HEK293 (cell line): ENCODE measurements at regions not wholly inside any gene's neighbourhood (a gene's known extent, or its start where the extent isn't known, plus 50 kb on each side); places are given as distances from the start of the nearest gene placed in this dataset.

Experiments
- CTCF ChIA-PET: fragments of 350-600 bp; formaldehyde crosslinking; extraction: SDS; loops from one replicate; lab custom pipeline; 2021; ENCODE audit warnings: antibody characterized with exemption; lab: Yijun Ruan, JAX
- POLR2A ChIA-PET: fragments of 300-600 bp; formaldehyde crosslinking; extraction: SDS; loops from one replicate; lab custom pipeline; 2020; ENCODE audit warnings: antibody characterized with exemption, inconsistent platforms; lab: Yijun Ruan, JAX
- H3K27ac ChIP-seq: fragments of 200-500 bp; sonication (Bioruptor generic); 2 replicates; pipeline ENCODE4 v1.5.1; 2014; ENCODE audit warnings: low read depth, low read length, control low read depth, inconsistent platforms; ENCODE audit errors: extremely low read depth
- H3K36me3 ChIP-seq, 2 experiments: fragments of 200-500 bp in 1 of 2; sonication (Bioruptor generic) in 1 of 2; 1 replicate in 1 of 2; 2 replicates in 1 of 2; pipeline ENCODE4 v1.5.1; 2014 to 2017; ENCODE audit warnings: inconsistent platforms in 2 of 2, low read length in 2 of 2; ENCODE audit not compliant: control insufficient read depth in 2 of 2, insufficient read depth in 1 of 2
- H3K4me1 ChIP-seq: fragments of 200-500 bp; sonication (Bioruptor generic); 2 replicates; pipeline ENCODE4 v1.5.1; 2014; ENCODE audit warnings: mild to moderate bottlenecking, low read length, inconsistent platforms; ENCODE audit not compliant: control insufficient read depth, insufficient read depth
- H3K4me3 ChIP-seq: 2 replicates; pipeline ENCODE4 v1.5.1; 2011; ENCODE audit warnings: low read depth, mild to moderate bottlenecking, control low read depth, low read length, moderate library complexity
- H3K9me3 ChIP-seq: fragments of 200-500 bp; sonication (Bioruptor generic); 2 replicates; pipeline ENCODE4 v1.5.1; 2014; ENCODE audit warnings: low read depth, low read length, inconsistent platforms; ENCODE audit not compliant: control insufficient read depth, insufficient read depth
- FEZF1 ChIP-seq: fragments of 450-650 bp; formaldehyde crosslinking; IDR thresholded peaks from 2 replicates; pipeline ENCODE4 v1.5.1; 2016; ENCODE audit warnings: missing biosample characterization, missing genetic modification characterization
- GLIS1 ChIP-seq: fragments of 450-650 bp; formaldehyde crosslinking; IDR thresholded peaks from 2 replicates; pipeline ENCODE4 v1.5.1; 2016; ENCODE audit warnings: missing biosample characterization, missing genetic modification characterization
- PATZ1 ChIP-seq: fragments of 450-650 bp; formaldehyde crosslinking; IDR thresholded peaks from 2 replicates; pipeline ENCODE4 v1.5.1; 2016; ENCODE audit warnings: missing biosample characterization, missing genetic modification characterization
- ZBTB21 ChIP-seq: fragments of 450-650 bp; formaldehyde crosslinking; IDR thresholded peaks from 2 replicates; pipeline ENCODE4 v1.5.1; 2017; ENCODE audit warnings: missing biosample characterization, missing genetic modification characterization
- ZBTB48 ChIP-seq: fragments of 450-650 bp; formaldehyde crosslinking; IDR thresholded peaks from 2 replicates; pipeline ENCODE4 v1.5.1; 2016; ENCODE audit warnings: missing biosample characterization, missing genetic modification characterization
- ZFP37 ChIP-seq: fragments of 450-650 bp; formaldehyde crosslinking; IDR thresholded peaks from 2 replicates; pipeline ENCODE4 v1.5.1; 2016; ENCODE audit warnings: missing biosample characterization, missing genetic modification characterization
- ZNF133 ChIP-seq: fragments of 450-650 bp; formaldehyde crosslinking; IDR thresholded peaks from 2 replicates; pipeline ENCODE4 v1.5.1; 2016; ENCODE audit warnings: missing biosample characterization, missing genetic modification characterization
- ZNF146 ChIP-seq: fragments of 450-650 bp; formaldehyde crosslinking; IDR thresholded peaks from 2 replicates; pipeline ENCODE4 v1.5.1; 2016; ENCODE audit warnings: missing biosample characterization, missing genetic modification characterization
- ZNF169 ChIP-seq: fragments of 450-650 bp; formaldehyde crosslinking; IDR thresholded peaks from 2 replicates; pipeline ENCODE4 v1.5.1; 2016; ENCODE audit warnings: missing biosample characterization, missing genetic modification characterization
- ZNF274 ChIP-seq, 2 experiments: fragments of 200-500 bp in 1 of 2; fragments of 450-650 bp in 1 of 2; sonication (Bioruptor generic) in 1 of 2; formaldehyde crosslinking in 1 of 2; IDR thresholded peaks; 2 replicates each; pipeline versions ENCODE4 v1.5.1 to v1.6.1; 2014 to 2016; ENCODE audit warnings: borderline replicate concordance in 1 of 2, inconsistent platforms in 1 of 2, low read length in 1 of 2, missing biosample characterization in 1 of 2, missing genetic modification characterization in 1 of 2
- ZNF311 ChIP-seq: fragments of 450-650 bp; formaldehyde crosslinking; IDR thresholded peaks from 2 replicates; pipeline ENCODE4 v1.5.1; 2017; ENCODE audit warnings: missing biosample characterization, missing genetic modification characterization, borderline replicate concordance
- ZNF341 ChIP-seq: fragments of 450-650 bp; formaldehyde crosslinking; IDR thresholded peaks from 2 replicates; pipeline ENCODE4; 2016; ENCODE audit warnings: low read depth, missing biosample characterization, missing genetic modification characterization
- ZNF354C ChIP-seq: fragments of 450-650 bp; formaldehyde crosslinking; IDR thresholded peaks from 2 replicates; pipeline ENCODE4 v1.5.1; 2016; ENCODE audit warnings: missing biosample characterization, missing genetic modification characterization, low read depth, borderline replicate concordance
- ZNF394 ChIP-seq: fragments of 450-650 bp; formaldehyde crosslinking; IDR thresholded peaks from 2 replicates; pipeline ENCODE4 v1.5.1; 2016; ENCODE audit warnings: missing biosample characterization, missing genetic modification characterization, mild to moderate bottlenecking, moderate library complexity, borderline replicate concordance
- ZNF501 ChIP-seq: fragments of 450-650 bp; formaldehyde crosslinking; IDR thresholded peaks from 2 replicates; pipeline ENCODE4 v1.5.1; 2016; ENCODE audit warnings: missing biosample characterization, missing genetic modification characterization
- ZNF510 ChIP-seq: fragments of 450-650 bp; formaldehyde crosslinking; IDR thresholded peaks from 2 replicates; pipeline ENCODE4 v1.5.1; 2018; ENCODE audit warnings: mild to moderate bottlenecking, missing genetic modification characterization, missing biosample characterization; ENCODE audit not compliant: insufficient replicate concordance
- ZNF623 ChIP-seq: fragments of 450-650 bp; formaldehyde crosslinking; IDR thresholded peaks from 2 replicates; pipeline ENCODE4 v1.5.1; 2016; ENCODE audit warnings: missing biosample characterization, missing genetic modification characterization
- ZNF629 ChIP-seq: fragments of 450-650 bp; formaldehyde crosslinking; IDR thresholded peaks from 2 replicates; pipeline ENCODE4 v1.5.1; 2017; ENCODE audit warnings: missing biosample characterization, missing genetic modification characterization
- ZNF830 ChIP-seq: fragments of 450-650 bp; IDR thresholded peaks from 2 replicates; pipeline ENCODE4 v1.5.0; 2018; ENCODE audit warnings: missing biosample characterization, missing genetic modification characterization, low read depth, mild to moderate bottlenecking, moderate library complexity
- ZSCAN5A ChIP-seq: fragments of 450-650 bp; formaldehyde crosslinking; IDR thresholded peaks from 2 replicates; pipeline ENCODE4 v1.5.1; 2016; ENCODE audit warnings: missing biosample characterization, missing genetic modification characterization
- TF ChIP-seq, protein P1 (sequence below): fragments of 450-650 bp; formaldehyde crosslinking; IDR thresholded peaks from 2 replicates; pipeline ENCODE4 v1.5.1; 2017; ENCODE audit warnings: missing biosample characterization, missing genetic modification characterization
- TF ChIP-seq, protein P2 (sequence below): fragments of 450-650 bp; formaldehyde crosslinking; IDR thresholded peaks from 2 replicates; pipeline ENCODE4 v1.5.1; 2017; ENCODE audit warnings: missing biosample characterization, missing genetic modification characterization
- TF ChIP-seq, protein P3 (sequence below): fragments of 450-650 bp; formaldehyde crosslinking; IDR thresholded peaks from 2 replicates; pipeline ENCODE4 v1.5.1; 2017; ENCODE audit warnings: missing biosample characterization, missing genetic modification characterization

GRCh38 chr22:27383896-27384295, 417.7 kb downstream of the MN1 start:
- CTCF ChIA-PET, result no interaction called here
- POLR2A ChIA-PET, result no interaction called here
- Histone ChIP-seq H3K4me3 (no peak overlapping the region), H3K27ac (no peak overlapping the region), H3K36me3 (no peaks in the 10 kb centered on the region), H3K4me1 (peaks cover 10% of the 10 kb centered on the region), H3K9me3 (no peaks in the 10 kb centered on the region)
- no peak for TF ChIP-seq PATZ1 (tag by site-specific recombination)
- no peak for TF ChIP-seq ZNF274 (IDR thresholded peaks at IDR 0.05; ENCODE audit: low read length)
- TF ChIP-seq ZNF274 (tag by site-specific recombination; IDR thresholded peaks at IDR 0.05; ENCODE audit: borderline replicate concordance), result no peak
- no peak for TF ChIP-seq ZNF341 (tag by site-specific recombination)
- no peak for TF ChIP-seq ZNF510
- TF ChIP-seq GLIS1 (tag by site-specific recombination), result no peak
- TF ChIP-seq ZNF354C (tag by site-specific recombination), result no peak
- TF ChIP-seq ZNF169 (tag by site-specific recombination), result no peak
- no peak for TF ChIP-seq ZNF629 (tag by site-specific recombination)
- no peak for TF ChIP-seq ZFP37 (tag by site-specific recombination)
- TF ChIP-seq ZNF501 (tag by site-specific recombination), result no peak
- TF ChIP-seq ZNF133 (tag by site-specific recombination), result no peak

DNA sequence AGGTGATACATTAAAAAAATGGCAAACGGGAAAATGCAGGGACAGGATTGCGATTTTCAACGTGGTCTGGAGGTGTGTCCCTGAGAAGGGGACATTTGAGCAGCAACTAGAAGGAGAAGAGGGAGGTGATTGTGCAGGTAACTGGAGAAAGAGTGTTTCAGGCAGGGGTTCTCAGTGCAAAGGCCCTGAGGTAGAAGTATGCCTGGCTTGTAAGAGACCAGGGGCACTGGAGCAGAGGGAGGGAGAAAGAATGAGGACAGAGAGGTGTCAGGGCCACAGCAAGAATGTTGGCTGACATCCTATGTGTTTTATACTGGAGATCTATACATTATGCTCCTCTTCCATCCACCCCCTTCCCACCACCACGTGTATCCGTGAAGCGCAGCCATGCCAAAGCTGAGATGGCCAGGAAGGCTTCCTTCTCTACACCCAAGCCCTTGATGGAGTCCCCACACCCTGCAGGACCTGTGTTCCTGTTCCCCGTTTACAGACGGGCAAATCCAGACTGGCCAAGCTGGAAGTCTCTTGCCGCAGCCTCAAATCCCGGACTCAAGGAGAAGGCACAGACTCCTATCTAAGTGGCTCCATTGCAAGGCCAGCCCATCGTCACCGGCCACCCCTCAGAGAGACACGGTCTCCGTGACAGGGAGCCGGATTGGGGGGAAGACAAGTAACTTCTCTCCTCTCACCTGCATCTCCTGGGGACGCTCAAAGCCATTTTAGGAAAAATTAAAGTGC, 416.1 kb downstream of the MN1 start:
- CTCF ChIA-PET, result no interaction called here
- no peak overlapping the region for H3K4me3 ChIP-seq
- no peak overlapping the region for H3K27ac ChIP-seq
- H3K9me3 ChIP-seq, result no peaks in the 10 kb centered on the region
- POLR2A ChIA-PET, result no interaction called here
- TF ChIP-seq ZSCAN5A (tag by site-specific recombination) (no peak), ZNF623 (tag by site-specific recombination) (peak; percentile 83)
- peaks cover 17% of the 10 kb centered on the region for H3K4me1 ChIP-seq
- no peaks in the 10 kb centered on the region for H3K36me3 ChIP-seq

GRCh38 chr22:27386186-27386585, 415.4 kb downstream of the MN1 start:
- ChIA-PET POLR2A (interaction anchor here (1.2 kb wide), 1 partner anchor 14 kb away, joined by 3 read pairs; no protein-coding TSS in a partner anchor), CTCF (interaction anchor here (0.6 kb wide), 1 partner anchor 457 kb away, joined by 3 read pairs; no protein-coding TSS in a partner anchor)
- Histone ChIP-seq H3K27ac (no peak overlapping the region), H3K4me3 (no peak overlapping the region), H3K36me3 (no peaks in the 10 kb centered on the region), H3K4me1 (peaks cover 13% of the 10 kb centered on the region), H3K9me3 (no peaks in the 10 kb centered on the region)
- TF ChIP-seq, protein P1, sequence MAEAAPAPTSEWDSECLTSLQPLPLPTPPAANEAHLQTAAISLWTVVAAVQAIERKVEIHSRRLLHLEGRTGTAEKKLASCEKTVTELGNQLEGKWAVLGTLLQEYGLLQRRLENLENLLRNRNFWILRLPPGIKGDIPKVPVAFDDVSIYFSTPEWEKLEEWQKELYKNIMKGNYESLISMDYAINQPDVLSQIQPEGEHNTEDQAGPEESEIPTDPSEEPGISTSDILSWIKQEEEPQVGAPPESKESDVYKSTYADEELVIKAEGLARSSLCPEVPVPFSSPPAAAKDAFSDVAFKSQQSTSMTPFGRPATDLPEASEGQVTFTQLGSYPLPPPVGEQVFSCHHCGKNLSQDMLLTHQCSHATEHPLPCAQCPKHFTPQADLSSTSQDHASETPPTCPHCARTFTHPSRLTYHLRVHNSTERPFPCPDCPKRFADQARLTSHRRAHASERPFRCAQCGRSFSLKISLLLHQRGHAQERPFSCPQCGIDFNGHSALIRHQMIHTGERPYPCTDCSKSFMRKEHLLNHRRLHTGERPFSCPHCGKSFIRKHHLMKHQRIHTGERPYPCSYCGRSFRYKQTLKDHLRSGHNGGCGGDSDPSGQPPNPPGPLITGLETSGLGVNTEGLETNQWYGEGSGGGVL (tag by site-specific recombination), result no peak
- TF ChIP-seq ZNF830 (tag by site-specific recombination), result no peak
- peak; percentile 47; the same call in 1 of the 2 replicates for TF ChIP-seq FEZF1 (tag by site-specific recombination)
- TF ChIP-seq, protein P2, sequence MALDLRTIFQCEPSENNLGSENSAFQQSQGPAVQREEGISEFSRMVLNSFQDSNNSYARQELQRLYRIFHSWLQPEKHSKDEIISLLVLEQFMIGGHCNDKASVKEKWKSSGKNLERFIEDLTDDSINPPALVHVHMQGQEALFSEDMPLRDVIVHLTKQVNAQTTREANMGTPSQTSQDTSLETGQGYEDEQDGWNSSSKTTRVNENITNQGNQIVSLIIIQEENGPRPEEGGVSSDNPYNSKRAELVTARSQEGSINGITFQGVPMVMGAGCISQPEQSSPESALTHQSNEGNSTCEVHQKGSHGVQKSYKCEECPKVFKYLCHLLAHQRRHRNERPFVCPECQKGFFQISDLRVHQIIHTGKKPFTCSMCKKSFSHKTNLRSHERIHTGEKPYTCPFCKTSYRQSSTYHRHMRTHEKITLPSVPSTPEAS (tag by site-specific recombination), result no peak
- peak; percentile 45 for TF ChIP-seq ZNF394 (tag by site-specific recombination)
- TF ChIP-seq, protein P3, sequence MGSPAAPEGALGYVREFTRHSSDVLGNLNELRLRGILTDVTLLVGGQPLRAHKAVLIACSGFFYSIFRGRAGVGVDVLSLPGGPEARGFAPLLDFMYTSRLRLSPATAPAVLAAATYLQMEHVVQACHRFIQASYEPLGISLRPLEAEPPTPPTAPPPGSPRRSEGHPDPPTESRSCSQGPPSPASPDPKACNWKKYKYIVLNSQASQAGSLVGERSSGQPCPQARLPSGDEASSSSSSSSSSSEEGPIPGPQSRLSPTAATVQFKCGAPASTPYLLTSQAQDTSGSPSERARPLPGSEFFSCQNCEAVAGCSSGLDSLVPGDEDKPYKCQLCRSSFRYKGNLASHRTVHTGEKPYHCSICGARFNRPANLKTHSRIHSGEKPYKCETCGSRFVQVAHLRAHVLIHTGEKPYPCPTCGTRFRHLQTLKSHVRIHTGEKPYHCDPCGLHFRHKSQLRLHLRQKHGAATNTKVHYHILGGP, result no peak
- TF ChIP-seq ZBTB48 (tag by site-specific recombination), result no peak
- TF ChIP-seq ZNF146 (tag by site-specific recombination), result no peak
- no peak for TF ChIP-seq ZNF311 (tag by site-specific recombination)
- peak; percentile 93 for TF ChIP-seq ZBTB21 (tag by site-specific recombination)
